CD4-positive, alpha-beta T cell treated with Interleukin-15 for 4 hours (primary cell): ENCODE measurements at regions not wholly inside any gene's neighbourhood (a gene's known extent, or its start where the extent isn't known, plus 50 kb on each side); places are given as distances from the start of the nearest gene placed in this dataset.
"Not testable (repeated sequence)": the region's sequence is repeated elsewhere in the genome, so short reads cannot be mapped to it uniquely, and the experiment has no call there.

Experiments
- DNase-seq: peaks from one replicate; pipeline ENCODE4 v3.0.0-alpha.2; 2020; ENCODE audit warnings: low spot score

GRCh38 chr1:70554341-70554740 is 143.3 kb downstream of the CTH start:
- DNase-seq = no peak

GRCh38 chr1:70556541-70556940 is 145.5 kb downstream of the CTH start:
- no peak for DNase-seq

- no peak for DNase-seq
Observed at GRCh38 chr1:70567167-70567566, 156.1 kb downstream of the CTH start.

- no peak for DNase-seq
Observed at GRCh38 chr1:70571191-70571590, 160.1 kb downstream of the CTH start.

GRCh38 chr1:70573317-70573843 is 162.3 kb downstream of the CTH start:
- no peak for DNase-seq

- no peak for DNase-seq
Observed at GRCh38 chr1:70581661-70582060, 170.6 kb downstream of the CTH start.

- DNase-seq = no peak
Observed at GRCh38 chr1:70583522-70583921, 172.5 kb downstream of the CTH start.

GRCh38 chr1:70586046-70586445 is 175.0 kb downstream of the CTH start:
- no peak for DNase-seq

GRCh38 chr1:70587872-70588366 is 176.9 kb downstream of the CTH start:
- no peak for DNase-seq

- DNase-seq = not testable (repeated sequence)
Observed at GRCh38 chr1:70593551-70593950, 182.5 kb downstream of the CTH start.

- DNase-seq = no peak
Observed at GRCh38 chr1:70608815-70609214, 197.7 kb downstream of the CTH start.

GRCh38 chr1:70610164-70610563 is 199.1 kb downstream of the CTH start:
- not testable (repeated sequence) for DNase-seq

- DNase-seq = no peak
Observed at GRCh38 chr1:70616946-70617345, 205.9 kb downstream of the CTH start.

- no peak for DNase-seq
Observed at GRCh38 chr1:70617728-70618127, 206.7 kb downstream of the CTH start.

GRCh38 chr1:70627910-70628309 is 216.8 kb downstream of the CTH start:
- DNase-seq = no peak

- no peak for DNase-seq
Observed at GRCh38 chr1:70628973-70629372, 217.9 kb downstream of the CTH start.

GRCh38 chr1:70633004-70633403 is 221.9 kb downstream of the CTH start:
- no peak for DNase-seq

GRCh38 chr1:70635868-70636267 is 224.8 kb downstream of the CTH start:
- no peak for DNase-seq

- no peak for DNase-seq
Observed at GRCh38 chr1:70641868-70642267, 230.8 kb downstream of the CTH start.

GRCh38 chr1:70656361-70656760 is 245.3 kb downstream of the CTH start:
- no peak for DNase-seq

GRCh38 chr1:70659891-70660290 is 248.8 kb downstream of the CTH start:
- no peak for DNase-seq

GRCh38 chr1:70666381-70667140 is 255.5 kb downstream of the CTH start:
- no peak for DNase-seq

GRCh38 chr1:70667494-70668170 is 256.6 kb downstream of the CTH start:
- no peak for DNase-seq
